ENCODE measurements at regions not wholly inside any gene's neighbourhood (a gene's known extent, or its start where the extent isn't known, plus 50 kb on each side); places are given as distances from the start of the nearest gene placed in this dataset.

GRCh38 chr1:199010492-199010891, 371.7 kb downstream of the PTPRC start:
- H3K27ac ChIP-seq (ENCODE audit: low read depth in 2 of 2, low read length in 2 of 2): no peak overlapping the region

GRCh38 chr1:199010933-199011332, 372.1 kb downstream of the PTPRC start:
- intact Hi-C loops (cut with DNase I): no loop called here
- Histone ChIP-seq H3K4me3 (ENCODE audit: low read length in 3 of 3) (no peak overlapping the region), H3K36me3 (ENCODE audit: control insufficient read depth in 2 of 3, insufficient read depth in 3 of 3, low read length in 3 of 3) (no peaks in the 10 kb centered on the region), H3K27ac (ENCODE audit: low read depth in 2 of 2, low read length in 2 of 2) (no peak overlapping the region), H3K4me1 (ENCODE audit: control insufficient read depth in 2 of 3, insufficient read depth in 2 of 3, low read depth in 1 of 3, low read length in 3 of 3) (no peaks in the 10 kb centered on the region), H3K9me3 (ENCODE audit: control insufficient read depth in 2 of 3, insufficient read depth in 1 of 3, low read length in 3 of 3) (no peaks in the 10 kb centered on the region), H3K27me3 (ENCODE audit: control insufficient read depth, insufficient read depth, low read length) (no peaks in the 10 kb centered on the region), H3K9ac (ENCODE audit: low read length in 3 of 3) (no peak overlapping the region)
- FAIRE-seq (no peak), DNase-seq (no peak)
- no peak for TF ChIP-seq CTCF (IDR thresholded peaks at IDR 0.05; ENCODE audit: borderline replicate concordance, extremely low read depth, insufficient read depth)

More at GRCh38 chr1:199010492-199010891, 371.7 kb downstream of the PTPRC start:
- Histone ChIP-seq H3K4me1 (ENCODE audit: control insufficient read depth in 2 of 3, insufficient read depth in 2 of 3, low read depth in 1 of 3, low read length in 3 of 3) (no peaks in the 10 kb centered on the region), H3K9me3 (ENCODE audit: control insufficient read depth in 2 of 3, insufficient read depth in 1 of 3, low read length in 3 of 3) (no peaks in the 10 kb centered on the region), H3K4me3 (ENCODE audit: low read length in 3 of 3) (no peak overlapping the region), H3K27me3 (ENCODE audit: control insufficient read depth, insufficient read depth, low read length) (no peaks in the 10 kb centered on the region), H3K36me3 (ENCODE audit: control insufficient read depth in 2 of 3, insufficient read depth in 3 of 3, low read length in 3 of 3) (no peaks in the 10 kb centered on the region), H3K9ac (ENCODE audit: low read length in 3 of 3) (no peak overlapping the region)
- TF ChIP-seq CTCF (IDR thresholded peaks at IDR 0.05; ENCODE audit: borderline replicate concordance, extremely low read depth, insufficient read depth): no peak
- DNase-seq (no peak), FAIRE-seq (no peak)
- intact Hi-C loops (cut with DNase I): no loop called here

GRCh38 chr1:199015799-199016198, 377.0 kb downstream of the PTPRC start:
- intact Hi-C loops (cut with DNase I): no loop called here
- Histone ChIP-seq H3K4me1 (ENCODE audit: control insufficient read depth in 2 of 3, insufficient read depth in 2 of 3, low read depth in 1 of 3, low read length in 3 of 3) (no peaks in the 10 kb centered on the region), H3K27me3 (ENCODE audit: control insufficient read depth, insufficient read depth, low read length) (no peaks in the 10 kb centered on the region), H3K9ac (ENCODE audit: low read length in 3 of 3) (no peak overlapping the region), H3K9me3 (ENCODE audit: control insufficient read depth in 2 of 3, insufficient read depth in 1 of 3, low read length in 3 of 3) (no peaks in the 10 kb centered on the region), H3K36me3 (ENCODE audit: control insufficient read depth in 2 of 3, insufficient read depth in 3 of 3, low read length in 3 of 3) (no peaks in the 10 kb centered on the region), H3K4me3 (ENCODE audit: low read length in 3 of 3) (no peak overlapping the region), H3K27ac (ENCODE audit: low read depth in 2 of 2, low read length in 2 of 2) (no peak overlapping the region)
- FAIRE-seq: no peak
- TF ChIP-seq CTCF (IDR thresholded peaks at IDR 0.05; ENCODE audit: borderline replicate concordance, extremely low read depth, insufficient read depth): no peak
- no peak for DNase-seq

GRCh38 chr1:199018471-199019135, 379.8 kb downstream of the PTPRC start:
- TF ChIP-seq CTCF (IDR thresholded peaks at IDR 0.05; ENCODE audit: borderline replicate concordance, extremely low read depth, insufficient read depth): no peak
- no peak for FAIRE-seq

More at GRCh38 chr1:199018471-199019135, 379.8 kb downstream of the PTPRC start:
- Histone ChIP-seq H3K36me3 (ENCODE audit: control insufficient read depth in 2 of 3, insufficient read depth in 3 of 3, low read length in 3 of 3) (no peaks in the 10 kb centered on the region), H3K27ac (ENCODE audit: low read depth in 2 of 2, low read length in 2 of 2) (no peak overlapping the region), H3K27me3 (ENCODE audit: control insufficient read depth, insufficient read depth, low read length) (no peaks in the 10 kb centered on the region), H3K9ac (ENCODE audit: low read length in 3 of 3) (no peak overlapping the region), H3K4me1 (ENCODE audit: control insufficient read depth in 2 of 3, insufficient read depth in 2 of 3, low read depth in 1 of 3, low read length in 3 of 3) (no peaks in the 10 kb centered on the region), H3K4me3 (ENCODE audit: low read length in 3 of 3) (no peak overlapping the region), H3K9me3 (ENCODE audit: control insufficient read depth in 2 of 3, insufficient read depth in 1 of 3, low read length in 3 of 3) (no peaks in the 10 kb centered on the region)
- DNase-seq: no peak
- intact Hi-C loops (cut with DNase I): no loop called here

Data from kidney (tissue), 13 donors.